Erythroblast (primary cell): ENCODE measurements at regions not wholly inside any gene's neighbourhood (a gene's known extent, or its start where the extent isn't known, plus 50 kb on each side); places are given as distances from the start of the nearest gene placed in this dataset.

Experiments used
- DNase-seq, 2 experiments: peaks; one replicate each; lab custom pipeline; 2025; lab: John Stamatoyannopoulos, UW
- GATA1 ChIP-seq: IDR thresholded peaks from 2 replicates; pipeline ENCODE4 v1.6.1; 2011; ENCODE audit warnings: low read depth, mild to moderate bottlenecking, control low read depth, low read length, moderate library complexity
- POLR2A ChIP-seq: IDR thresholded peaks from 2 replicates; pipeline ENCODE4 v1.6.1; 2011; ENCODE audit warnings: mild to moderate bottlenecking, low read length

DNA sequence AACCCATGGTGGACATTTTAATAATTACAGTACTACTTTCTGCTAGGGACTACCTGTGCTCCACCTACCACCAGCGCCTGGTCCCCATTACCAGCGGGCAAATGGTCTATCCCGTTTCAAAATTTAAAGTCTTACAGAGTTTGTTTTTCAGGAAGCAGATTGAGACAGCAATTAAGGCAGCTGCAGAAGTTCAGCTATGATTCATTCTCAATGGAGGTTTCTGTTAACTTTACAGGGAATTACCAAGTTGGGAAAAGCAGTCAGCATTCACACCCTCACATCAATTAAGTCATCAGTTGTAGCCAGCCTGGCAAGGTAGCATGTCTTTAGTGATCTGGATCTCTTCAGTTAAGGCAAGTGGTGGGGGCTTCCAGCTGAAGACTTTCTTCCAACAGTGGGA is 410.6 kb upstream of the DAB2 start:
- DNase-seq: no peak

DNA sequence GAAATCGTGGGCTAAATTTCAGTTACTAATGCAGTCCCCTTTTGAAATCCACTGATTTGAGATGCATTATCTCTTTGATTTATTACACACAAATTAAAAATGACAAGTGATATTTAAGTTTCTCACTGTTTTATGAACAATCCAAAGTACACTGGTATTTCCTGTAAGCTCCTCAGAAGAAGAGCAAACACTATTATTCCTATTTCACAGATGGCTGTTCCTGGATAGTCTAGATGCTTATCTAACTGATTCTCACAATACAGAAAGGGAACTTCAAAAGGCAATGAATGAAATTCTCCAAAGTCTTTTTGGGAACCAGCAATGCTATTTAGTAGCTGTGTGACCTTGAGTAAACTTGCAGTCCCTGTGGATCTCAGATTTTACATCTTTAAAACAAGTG is 404.7 kb upstream of the DAB2 start:
- no peak for DNase-seq
- TF ChIP-seq POLR2A: no peak
- TF ChIP-seq GATA1: no peak

More for the DNA sequence above, 410.6 kb upstream of the DAB2 start:
- TF ChIP-seq GATA1 (no peak), POLR2A (no peak)

DNA sequence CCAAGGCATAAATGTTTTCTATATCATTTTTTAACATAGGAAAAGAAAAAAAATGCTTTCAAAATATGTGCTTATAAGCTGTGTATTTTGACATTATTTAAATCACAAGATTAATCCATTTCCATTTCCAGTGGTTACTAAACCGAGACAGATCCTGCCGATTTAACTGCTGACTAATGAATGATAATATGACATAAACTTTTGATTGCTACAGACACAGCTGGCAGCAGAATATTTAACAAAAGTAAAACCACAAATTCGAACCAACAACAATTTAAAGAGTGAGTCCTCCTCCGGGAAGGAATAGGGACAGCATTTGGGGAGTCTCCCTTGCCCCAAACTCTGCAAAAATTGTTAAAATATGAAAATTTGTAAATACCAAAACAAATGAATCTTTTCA is 401.3 kb upstream of the DAB2 start:
- DNase-seq: no peak
- TF ChIP-seq POLR2A (no peak), GATA1 (no peak)

DNA sequence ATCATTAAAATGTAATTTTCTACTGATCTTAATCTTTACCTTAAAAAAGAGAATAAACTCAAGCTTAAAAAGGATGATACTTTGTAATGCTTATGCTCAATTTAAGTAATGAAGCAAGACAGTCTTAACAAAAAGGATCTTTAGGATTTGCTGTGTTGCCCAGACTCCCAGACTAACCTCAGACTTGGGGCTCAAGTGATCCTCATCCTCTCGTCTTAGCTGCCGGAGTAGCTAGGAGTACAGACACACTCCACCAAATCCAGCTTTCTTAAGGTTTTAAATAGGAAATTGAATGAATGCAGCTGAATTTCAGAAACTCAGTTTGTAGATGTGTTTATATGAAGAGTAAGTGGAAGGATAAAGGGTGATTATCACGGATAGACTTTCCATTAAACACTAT is 400.5 kb upstream of the DAB2 start:
- no peak for DNase-seq
- no peak for TF ChIP-seq GATA1
- TF ChIP-seq POLR2A: no peak

DNA sequence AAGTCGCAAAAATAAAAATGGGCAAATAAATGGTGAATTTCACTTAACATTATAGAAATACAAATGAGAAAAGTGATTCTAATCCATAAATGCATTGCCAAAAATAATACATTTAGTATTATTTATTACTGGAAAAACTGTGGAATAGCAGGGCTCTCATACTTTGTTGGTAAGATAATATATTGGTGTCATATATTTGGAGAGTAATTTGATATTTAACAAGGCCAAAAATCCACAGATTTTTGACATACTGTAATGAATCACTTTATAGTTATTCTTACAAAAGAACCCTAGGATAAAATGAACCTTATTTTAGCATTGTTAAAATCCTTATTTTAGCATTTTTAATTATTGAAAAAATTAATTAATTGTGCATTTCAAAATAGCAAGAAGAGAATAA is 397.2 kb upstream of the DAB2 start:
- no peak for DNase-seq
- TF ChIP-seq GATA1: no peak
- no peak for TF ChIP-seq POLR2A

DNA sequence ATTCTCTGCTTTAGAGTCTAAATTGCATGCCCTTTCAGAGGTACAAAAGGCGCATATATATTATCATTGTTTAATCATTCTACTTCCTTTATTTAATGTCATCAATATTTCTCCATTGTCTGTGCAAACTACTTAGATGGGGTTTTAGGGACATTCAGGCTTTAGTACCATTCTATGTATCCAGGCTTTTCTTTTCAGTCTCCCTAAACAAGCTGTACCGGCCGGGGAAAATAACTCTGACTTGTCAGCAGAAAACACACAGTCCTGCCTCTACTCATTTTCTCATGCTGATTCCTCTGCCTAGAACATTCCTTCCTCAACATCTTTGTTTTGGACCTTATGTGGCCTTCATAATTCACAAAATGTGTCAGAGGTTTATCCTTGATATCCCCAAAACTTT is 392.1 kb upstream of the DAB2 start:
- no peak for DNase-seq
- TF ChIP-seq GATA1 (no peak), POLR2A (no peak)

DNA sequence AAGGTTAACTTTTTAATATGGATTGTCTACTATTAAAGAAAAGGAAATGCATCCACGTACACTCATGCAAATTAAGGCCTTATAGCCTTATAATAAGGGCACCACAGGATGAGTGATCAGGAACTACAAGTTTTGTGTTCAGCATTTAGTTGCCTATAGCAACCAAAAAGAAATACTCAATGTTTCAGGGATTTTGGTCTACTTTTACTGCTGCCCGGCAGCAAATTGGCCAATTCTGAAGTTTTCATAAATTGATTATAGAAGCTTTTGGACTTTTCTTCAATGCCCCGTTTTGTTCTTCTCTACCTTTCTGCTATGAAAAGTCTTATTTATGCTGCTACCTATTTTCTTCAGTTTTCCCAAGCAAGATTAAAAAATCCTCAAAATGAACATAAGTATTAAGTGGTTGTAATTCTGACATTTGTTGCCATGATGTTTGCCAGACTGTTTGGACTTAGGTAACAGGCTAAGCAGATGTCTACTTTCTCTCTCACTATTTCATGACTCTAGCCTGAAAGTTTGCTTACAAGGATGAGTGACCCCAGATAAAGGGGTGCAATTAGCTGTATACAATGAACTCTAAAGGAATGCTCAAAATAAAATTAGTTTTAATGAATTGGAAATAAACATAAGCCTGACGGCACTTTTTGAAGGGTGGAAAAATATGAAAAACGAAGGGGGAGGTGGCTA is 391.5 kb upstream of the DAB2 start:
- DNase-seq: no peak
- TF ChIP-seq GATA1 (no peak), POLR2A (no peak)

DNA sequence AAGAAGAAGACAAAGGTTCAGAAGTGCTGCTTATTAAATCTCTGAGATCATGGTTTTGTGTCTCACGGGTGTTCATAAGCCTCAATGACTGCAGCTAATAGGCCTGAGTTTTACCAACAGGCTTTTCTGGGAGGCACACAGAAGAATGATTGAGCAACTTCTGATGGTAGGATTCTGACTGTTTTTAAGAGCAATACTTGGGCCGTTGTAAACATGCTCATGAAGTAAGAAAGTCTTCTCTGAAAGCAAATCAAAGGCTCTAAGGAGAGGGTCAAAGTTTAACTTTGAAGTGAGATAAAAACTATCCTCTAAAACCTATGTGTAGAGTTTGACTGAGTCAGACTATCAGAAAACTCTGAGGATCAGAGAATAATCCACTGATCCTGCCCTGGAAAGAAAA is 390.9 kb upstream of the DAB2 start:
- no peak for DNase-seq
- TF ChIP-seq GATA1: no peak
- TF ChIP-seq POLR2A: no peak

DNA sequence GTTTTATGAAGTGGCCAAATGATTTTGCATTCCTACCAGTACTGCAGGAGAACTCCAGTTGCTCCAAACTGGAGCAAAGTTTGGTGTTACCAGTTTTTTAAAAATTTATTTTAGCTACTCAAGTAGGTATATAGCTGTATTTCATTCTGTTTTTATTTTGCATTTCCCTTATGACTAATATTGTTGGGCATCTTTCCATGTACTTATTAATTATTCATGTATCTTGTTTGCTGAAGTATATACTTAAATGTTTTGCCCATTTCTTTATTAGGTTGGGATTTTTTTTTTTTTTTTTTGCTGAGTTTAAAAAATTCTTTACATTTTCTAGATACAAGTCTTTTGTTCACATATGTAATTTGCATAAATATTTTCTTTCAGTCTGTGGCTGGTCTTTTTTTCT is 386.6 kb upstream of the DAB2 start:
- no peak for DNase-seq
- TF ChIP-seq GATA1: no peak
- no peak for TF ChIP-seq POLR2A

DNA sequence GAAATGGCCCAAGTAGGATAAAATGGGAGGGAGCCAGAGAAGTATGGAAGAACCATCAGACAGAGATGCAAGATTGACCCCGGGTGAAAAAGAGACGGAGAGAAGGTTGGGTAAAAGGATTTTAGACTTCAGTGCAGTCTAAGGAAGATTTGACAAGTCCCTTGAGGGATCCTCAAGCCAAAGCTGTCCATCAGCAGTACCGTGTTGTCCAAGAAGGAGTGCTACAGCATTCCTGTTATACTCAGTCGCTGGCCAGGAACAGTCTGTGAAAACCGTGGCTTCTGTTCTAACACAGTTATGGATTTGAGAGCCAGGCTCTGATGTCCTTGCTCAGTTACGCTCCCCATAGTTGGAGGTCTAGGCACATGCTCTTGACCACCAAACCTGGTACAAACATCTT is 383.9 kb upstream of the DAB2 start:
- TF ChIP-seq POLR2A (no peak), GATA1 (no peak)
- DNase-seq: no peak

DNA sequence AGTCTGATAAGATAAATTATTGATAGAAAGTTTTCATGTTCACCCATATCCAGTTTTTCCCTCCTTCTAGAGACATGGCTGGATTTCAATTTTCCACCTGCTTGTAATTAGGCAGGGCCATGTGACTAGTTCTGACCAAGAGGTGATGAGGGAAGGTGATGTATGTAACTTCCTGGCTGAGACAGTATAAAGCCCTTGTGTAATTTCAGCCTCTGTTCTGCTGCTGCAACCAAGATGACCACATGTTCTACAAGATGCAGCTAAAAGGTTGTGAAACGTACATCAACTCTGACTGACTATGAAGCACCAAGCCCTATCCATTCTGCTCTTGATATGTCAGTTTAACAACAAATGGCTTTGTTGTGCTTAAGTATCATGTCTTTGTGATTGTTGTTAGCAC is 376.5 kb upstream of the DAB2 start:
- DNase-seq: no peak
- TF ChIP-seq POLR2A: no peak

DNA sequence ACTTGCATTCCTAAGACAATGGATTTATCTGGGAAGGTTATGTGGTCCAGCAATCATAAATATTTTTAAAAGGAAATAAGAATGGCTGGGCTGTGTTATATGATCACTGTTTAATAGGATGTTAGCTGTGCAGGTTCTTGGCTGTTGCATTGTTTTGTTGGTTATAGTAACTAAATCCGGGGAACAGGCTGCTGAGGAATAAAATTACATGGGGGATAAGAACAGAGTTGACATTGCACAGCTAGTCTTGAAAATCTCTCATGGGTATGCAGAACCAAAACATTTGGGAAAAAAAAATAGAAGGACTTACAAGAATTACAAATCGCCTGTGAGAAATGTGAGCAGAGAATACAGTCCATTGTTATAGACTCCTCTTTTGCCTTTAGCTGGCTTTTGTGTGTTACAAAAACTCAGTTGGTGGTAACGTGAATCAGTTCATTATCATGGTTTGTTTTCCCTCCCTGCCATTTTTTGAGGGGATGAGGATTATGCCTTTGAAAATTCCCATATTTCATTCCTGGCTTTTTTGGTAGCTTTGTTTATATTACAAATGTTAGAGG is 375.3 kb upstream of the DAB2 start:
- TF ChIP-seq GATA1 (no peak), POLR2A (no peak)

DNA sequence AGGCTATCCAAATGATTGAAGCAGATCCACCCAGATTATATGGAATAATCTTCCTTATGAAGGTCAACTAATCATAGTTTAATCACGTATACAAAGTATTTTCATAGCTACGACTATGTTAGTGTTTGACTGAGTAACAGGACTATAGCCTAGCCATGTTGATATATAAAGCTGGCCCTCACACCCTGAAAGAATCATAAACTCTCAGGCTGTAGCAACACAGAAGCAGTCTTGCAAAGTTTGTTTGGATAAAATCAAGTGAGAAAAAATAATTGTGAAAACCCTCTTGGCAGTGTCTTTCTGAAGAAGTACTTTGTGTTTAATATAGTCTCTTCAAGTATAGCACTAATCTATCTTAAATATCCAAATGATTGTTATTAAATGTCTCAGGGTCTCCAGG is 374.5 kb upstream of the DAB2 start:
- DNase-seq: no peak
- TF ChIP-seq POLR2A (no peak), GATA1 (no peak)

More for the DNA sequence above, 375.3 kb upstream of the DAB2 start:
- DNase-seq: no peak

DNA sequence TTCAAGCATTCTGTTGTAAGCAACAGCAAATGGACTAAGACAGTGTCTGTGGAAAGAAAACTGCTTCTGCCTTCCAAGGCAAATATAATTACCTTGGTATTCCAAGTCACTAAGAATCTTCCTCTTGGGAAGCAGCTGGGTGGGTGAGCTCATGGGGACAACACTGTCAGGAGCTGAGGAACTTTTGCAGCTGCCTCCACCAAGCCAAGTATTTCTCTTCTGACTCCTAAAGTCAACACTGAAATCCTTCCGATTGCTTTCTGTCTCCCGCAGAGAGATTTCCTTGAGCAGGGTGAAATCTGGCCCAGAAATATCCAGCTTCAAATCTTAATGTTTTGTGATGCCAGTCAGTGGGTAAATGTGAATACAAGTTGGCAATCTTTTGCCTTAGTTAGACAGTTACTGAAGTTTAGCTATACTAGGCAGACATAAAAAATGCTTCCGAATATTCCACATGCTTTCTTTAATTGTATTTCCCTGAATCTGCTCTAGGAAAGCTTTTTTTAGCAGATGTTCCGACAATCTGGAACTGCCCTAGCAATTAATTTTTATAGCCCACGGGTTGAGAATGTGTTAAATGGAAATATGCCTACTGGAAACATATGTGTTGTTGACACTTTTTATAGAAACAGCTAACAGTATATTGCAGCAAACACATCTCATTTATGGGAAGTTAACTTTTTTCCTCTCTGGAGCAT is 369.9 kb upstream of the DAB2 start:
- DNase-seq: no peak
- TF ChIP-seq POLR2A: no peak
- TF ChIP-seq GATA1: no peak
